Loucy (cell line): ENCODE measurements at regions not wholly inside any gene's neighbourhood (a gene's known extent, or its start where the extent isn't known, plus 50 kb on each side); places are given as distances from the start of the nearest gene placed in this dataset.

Experiments
- H2AFZ ChIP-seq: fragments of 200-600 bp; sonication (generic); 2 replicates; pipeline ENCODE4 v1.6.0; 2016; ENCODE audit warnings: antibody characterized with exemption, mild to moderate bottlenecking, low read length, moderate library complexity
- H3F3A ChIP-seq: fragments of 200-600 bp; 2 replicates; pipeline ENCODE4 v1.6.0; 2016; ENCODE audit warnings: antibody characterized with exemption, low read depth, mild to moderate bottlenecking
- H3K27me3 ChIP-seq: fragments of 200-600 bp; sonication (generic); 2 replicates; pipeline ENCODE4 v1.6.1; 2014; ENCODE audit warnings: low read length, mild to moderate bottlenecking; ENCODE audit not compliant: insufficient read depth, poor library complexity, severe bottlenecking
- H3K36me3 ChIP-seq: fragments of 200-600 bp; sonication (generic); 2 replicates; pipeline ENCODE4 v1.6.1; 2016; ENCODE audit warnings: low read length; ENCODE audit not compliant: insufficient read depth
- H3K4me1 ChIP-seq: fragments of 200-600 bp; sonication (generic); 2 replicates; pipeline ENCODE4 v1.5.1; 2014; ENCODE audit warnings: low read length, mild to moderate bottlenecking; ENCODE audit not compliant: insufficient read depth, poor library complexity, severe bottlenecking
- H3K4me2 ChIP-seq: fragments of 200-600 bp; sonication (generic); 2 replicates; pipeline ENCODE4 v1.6.0; 2014; ENCODE audit warnings: antibody characterized with exemption, low read length, low read depth, mild to moderate bottlenecking; ENCODE audit not compliant: poor library complexity, severe bottlenecking
- H3K4me3 ChIP-seq: fragments of 200-600 bp; sonication (generic); 2 replicates; pipeline ENCODE4 v1.5.1; 2014; ENCODE audit warnings: low read length, mild to moderate bottlenecking, mixed read lengths; ENCODE audit not compliant: poor library complexity, severe bottlenecking
- H3K79me2 ChIP-seq: fragments of 200-600 bp; sonication (generic); 2 replicates; pipeline ENCODE4 v1.6.1; 2014; ENCODE audit warnings: low read length; ENCODE audit not compliant: insufficient read depth
- H3K9ac ChIP-seq: fragments of 200-600 bp; sonication (generic); 2 replicates; pipeline ENCODE4 v1.6.0; 2014; ENCODE audit warnings: mild to moderate bottlenecking, low read depth, low read length, moderate library complexity; ENCODE audit not compliant: poor library complexity, severe bottlenecking
- H3K9me2 ChIP-seq: fragments of 200-600 bp; sonication (generic); replicated peaks from 2 replicates; pipeline ENCODE4 v1.6.1; 2016; ENCODE audit warnings: low read depth, low read length, mixed read lengths
- H3K9me3 ChIP-seq: fragments of 200-600 bp; sonication (generic); 2 replicates; pipeline ENCODE4 v1.6.1; 2014; ENCODE audit warnings: mild to moderate bottlenecking, antibody characterized with exemption, low read length, low read depth; ENCODE audit not compliant: insufficient read depth
- H4K20me1 ChIP-seq: fragments of 200-600 bp; sonication (generic); 2 replicates; pipeline ENCODE4 v1.6.0; 2014; ENCODE audit warnings: antibody characterized with exemption, low read length, mild to moderate bottlenecking; ENCODE audit not compliant: insufficient read depth, poor library complexity, severe bottlenecking
- EZH2phosphoT487 ChIP-seq: fragments of 200-600 bp; IDR thresholded peaks from 2 replicates; pipeline ENCODE4 v1.6.1; 2018; ENCODE audit warnings: antibody characterized with exemption, mild to moderate bottlenecking, moderate library complexity, borderline replicate concordance
- TF ChIP-seq, protein P1 (sequence below): fragments of 200-600 bp; sonication (generic); conservative IDR thresholded peaks from 2 replicates; pipeline ENCODE4 v1.5.1; 2014; ENCODE audit warnings: mild to moderate bottlenecking, antibody characterized with exemption, low read length

DNA sequence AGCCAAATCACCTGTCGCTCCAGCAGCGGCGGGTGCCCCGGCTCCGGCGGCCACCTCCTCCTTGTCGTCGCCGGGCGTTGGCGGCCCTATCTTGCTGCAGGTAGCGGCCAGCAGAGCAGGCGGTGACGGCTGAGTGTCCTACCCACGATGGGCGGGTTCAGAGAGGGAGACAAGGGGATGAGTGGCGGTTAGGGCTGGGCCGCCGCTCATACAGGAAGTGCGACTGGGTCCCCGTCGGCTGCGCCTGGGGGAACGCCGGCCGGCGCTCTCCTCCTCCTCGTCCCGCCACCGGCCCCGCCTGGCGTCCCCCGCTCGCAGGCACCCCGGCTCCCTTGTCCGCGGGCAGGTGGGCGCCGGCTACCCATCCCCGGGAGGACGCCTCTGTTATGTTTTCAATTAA, 1692.0 kb downstream of the SLITRK5 start:
- H3K36me3 ChIP-seq, result no peaks in the 10 kb centered on the region
- no peak overlapping the region for H3K4me3 ChIP-seq
- no peaks in the 10 kb centered on the region for H3K27me3 ChIP-seq
- H2AFZ ChIP-seq, result no peak overlapping the region
- no peak overlapping the region for H3K4me2 ChIP-seq
- no peaks in the 10 kb centered on the region for H3K4me1 ChIP-seq
- H3K9me2 ChIP-seq, result no peaks in the 10 kb centered on the region
- H3F3A ChIP-seq, result no peaks in the 10 kb centered on the region
- H3K9ac ChIP-seq, result no peak overlapping the region
- H3K9me3 ChIP-seq, result no peaks in the 10 kb centered on the region
- TF ChIP-seq, protein P1, sequence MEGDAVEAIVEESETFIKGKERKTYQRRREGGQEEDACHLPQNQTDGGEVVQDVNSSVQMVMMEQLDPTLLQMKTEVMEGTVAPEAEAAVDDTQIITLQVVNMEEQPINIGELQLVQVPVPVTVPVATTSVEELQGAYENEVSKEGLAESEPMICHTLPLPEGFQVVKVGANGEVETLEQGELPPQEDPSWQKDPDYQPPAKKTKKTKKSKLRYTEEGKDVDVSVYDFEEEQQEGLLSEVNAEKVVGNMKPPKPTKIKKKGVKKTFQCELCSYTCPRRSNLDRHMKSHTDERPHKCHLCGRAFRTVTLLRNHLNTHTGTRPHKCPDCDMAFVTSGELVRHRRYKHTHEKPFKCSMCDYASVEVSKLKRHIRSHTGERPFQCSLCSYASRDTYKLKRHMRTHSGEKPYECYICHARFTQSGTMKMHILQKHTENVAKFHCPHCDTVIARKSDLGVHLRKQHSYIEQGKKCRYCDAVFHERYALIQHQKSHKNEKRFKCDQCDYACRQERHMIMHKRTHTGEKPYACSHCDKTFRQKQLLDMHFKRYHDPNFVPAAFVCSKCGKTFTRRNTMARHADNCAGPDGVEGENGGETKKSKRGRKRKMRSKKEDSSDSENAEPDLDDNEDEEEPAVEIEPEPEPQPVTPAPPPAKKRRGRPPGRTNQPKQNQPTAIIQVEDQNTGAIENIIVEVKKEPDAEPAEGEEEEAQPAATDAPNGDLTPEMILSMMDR, result no peak
- TF ChIP-seq EZH2phosphoT487, result no peak
- H4K20me1 ChIP-seq, result no peaks in the 10 kb centered on the region
- H3K79me2 ChIP-seq, result no peaks in the 10 kb centered on the region

DNA sequence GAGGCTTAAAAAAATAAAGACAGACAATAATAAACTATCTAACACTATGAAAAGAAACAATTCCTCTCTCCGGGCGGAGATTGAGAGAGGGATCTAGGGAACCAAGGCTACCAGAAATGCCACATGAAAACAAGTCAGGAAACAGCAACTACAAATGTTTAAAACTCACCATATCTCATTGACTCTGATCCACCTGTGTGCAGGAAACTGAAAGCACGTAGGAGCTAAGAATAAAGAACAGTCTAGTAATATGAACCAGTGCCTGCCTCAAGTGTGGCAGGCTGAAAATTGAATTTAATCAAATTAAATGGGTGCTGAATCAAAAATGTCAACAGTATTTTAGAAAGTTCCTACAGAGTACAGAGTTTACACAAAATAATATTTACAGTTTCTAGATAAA, 1701.0 kb downstream of the SLITRK5 start:
- Histone ChIP-seq H3K27me3 (no peaks in the 10 kb centered on the region), H4K20me1 (no peaks in the 10 kb centered on the region), H3K4me2 (no peak overlapping the region), H3K4me3 (no peak overlapping the region), H3K9me3 (no peaks in the 10 kb centered on the region), H3K36me3 (no peaks in the 10 kb centered on the region), H3K4me1 (no peaks in the 10 kb centered on the region), H3K9ac (no peak overlapping the region), H3K79me2 (no peaks in the 10 kb centered on the region), H3K9me2 (no peaks in the 10 kb centered on the region), H2AFZ (no peak overlapping the region), H3F3A (no peaks in the 10 kb centered on the region)
- no peak for TF ChIP-seq EZH2phosphoT487
- TF ChIP-seq, protein P1, result no peak

DNA sequence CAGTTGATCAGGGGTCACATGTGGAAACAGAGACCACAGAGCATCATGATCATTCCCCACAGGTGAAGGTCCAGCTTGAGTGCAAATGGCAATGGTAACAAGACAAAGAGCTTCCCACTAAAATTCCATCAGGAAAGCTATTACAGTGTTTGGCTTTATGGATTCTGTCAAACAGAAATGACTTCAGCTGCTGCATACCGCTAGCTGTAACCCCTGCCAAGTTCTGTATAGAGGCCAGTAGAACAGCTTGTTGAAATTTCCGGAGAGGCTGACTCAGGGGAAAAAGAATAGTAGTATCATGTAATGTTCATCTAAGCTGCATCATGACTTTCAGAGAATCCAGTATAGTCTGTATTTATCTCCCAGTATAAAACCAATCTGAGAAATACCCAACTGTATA, 1704.7 kb downstream of the SLITRK5 start:
- Histone ChIP-seq H3K9me3 (no peaks in the 10 kb centered on the region), H3K4me3 (no peak overlapping the region), H2AFZ (no peak overlapping the region), H3K79me2 (no peaks in the 10 kb centered on the region), H3K36me3 (no peaks in the 10 kb centered on the region), H3K4me2 (no peak overlapping the region), H3F3A (no peaks in the 10 kb centered on the region), H4K20me1 (no peaks in the 10 kb centered on the region), H3K27me3 (no peaks in the 10 kb centered on the region), H3K9ac (no peak overlapping the region), H3K9me2 (no peaks in the 10 kb centered on the region), H3K4me1 (no peaks in the 10 kb centered on the region)
- TF ChIP-seq, protein P1, result no peak
- no peak for TF ChIP-seq EZH2phosphoT487
